ENCODE measurements at regions not wholly inside any gene's neighbourhood (a gene's known extent, or its start where the extent isn't known, plus 50 kb on each side); places are given as distances from the start of the nearest gene placed in this dataset.
"Not testable (repeated sequence)": the region's sequence is repeated elsewhere in the genome, so short reads cannot be mapped to it uniquely, and the experiment has no call there.

DNA sequence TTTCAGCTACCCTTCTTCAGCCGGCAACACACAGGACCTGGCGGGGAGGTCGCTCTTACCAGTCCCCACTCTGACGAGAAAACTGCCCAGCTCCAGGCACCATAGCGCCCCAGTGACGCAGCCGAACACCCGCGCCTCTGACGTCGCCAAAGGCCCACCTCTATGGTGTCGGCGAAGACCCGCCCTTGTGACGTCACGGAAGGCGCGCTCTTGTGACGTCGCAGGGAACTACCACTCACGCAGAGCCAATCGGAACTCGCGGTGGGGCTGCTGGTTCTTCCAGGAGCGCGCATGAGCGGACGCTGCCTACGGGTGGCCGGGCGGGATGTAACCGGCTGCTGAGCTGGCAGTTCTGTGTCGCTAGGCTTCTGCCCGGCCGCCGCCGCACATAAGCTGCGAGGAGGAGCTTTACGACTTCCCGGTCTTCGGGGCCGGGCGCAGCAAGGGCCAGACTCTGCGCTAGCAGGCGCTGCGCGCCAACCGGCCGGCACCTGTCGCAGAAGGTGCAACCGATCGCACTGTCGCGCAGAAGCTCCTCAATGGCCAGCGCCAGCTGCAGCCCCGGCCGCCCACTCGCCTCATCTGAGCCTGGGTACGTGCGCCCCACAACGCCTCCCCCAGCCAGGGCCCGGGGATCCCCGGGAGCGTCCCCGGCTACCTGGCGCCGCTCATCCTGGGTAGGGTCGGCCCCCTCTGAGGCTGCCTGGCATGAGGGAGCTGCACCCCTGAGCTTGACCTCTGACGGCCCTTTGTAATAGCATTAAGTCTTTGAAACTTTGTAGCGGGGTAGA is 121.3 kb upstream of the FBXO28 start:
- intact Hi-C loops (cut with micrococcal nuclease) = loop anchor here (1.0 to 10.0 kb wide), 12 partner anchors 122 to 1452 kb away; partner anchors contain the start of genes CNIH4, FBXO28, NVL and TP53BP2

DNA sequence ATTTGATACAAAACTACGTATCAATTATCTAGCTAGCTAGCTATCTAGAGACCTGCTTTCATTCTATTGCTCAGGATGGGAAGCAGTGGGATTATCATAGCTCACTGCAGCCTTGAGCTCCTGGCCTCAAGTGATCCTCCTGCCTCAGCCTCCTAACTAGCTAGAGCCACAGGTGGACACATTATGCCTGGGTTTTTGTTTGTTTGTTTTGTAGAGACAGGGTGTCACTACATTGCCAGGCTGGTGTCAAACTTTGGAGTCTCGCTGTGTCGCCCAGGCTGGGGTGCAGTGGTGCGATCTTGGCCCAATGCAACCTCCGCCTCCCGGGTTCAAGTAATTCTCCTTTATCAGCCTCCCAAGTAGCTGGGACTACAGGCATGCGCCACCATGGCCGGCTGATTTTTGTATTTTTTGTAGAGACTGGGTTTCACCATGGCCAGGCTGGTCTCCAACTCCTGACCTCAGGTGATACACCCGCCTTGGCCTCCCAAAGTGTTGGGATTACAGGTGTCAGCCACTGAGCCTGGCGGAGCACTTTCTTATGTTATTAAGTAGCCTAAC is 122.5 kb upstream of the FBXO28 start:
- intact Hi-C loops (cut with micrococcal nuclease) = loop anchor here (5.0 to 10.0 kb wide), 2 partner anchors 179 to 1453 kb away; no protein-coding TSS in a partner anchor

DNA sequence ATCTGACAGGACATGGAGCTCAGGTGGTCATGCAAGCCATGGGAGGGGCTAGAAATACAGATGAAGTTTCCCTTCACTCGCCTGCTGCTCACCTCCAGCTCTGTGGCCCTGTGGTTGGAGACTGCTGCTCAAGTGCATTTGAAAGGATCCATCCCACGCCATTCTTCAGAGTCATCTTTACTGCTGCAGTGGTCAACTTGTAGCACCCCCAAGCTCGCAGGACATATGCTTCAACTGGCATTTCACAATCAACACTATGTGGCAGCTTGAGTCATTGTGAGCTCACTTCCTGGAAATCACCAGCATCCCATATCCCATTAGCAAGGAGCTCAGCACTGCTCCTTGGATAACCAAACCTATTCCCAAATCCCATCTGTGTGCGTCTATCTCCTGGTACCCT is 116.2 kb upstream of the TP53BP2 start:
- intact Hi-C loops (cut with micrococcal nuclease) = not testable (repeated sequence)

DNA sequence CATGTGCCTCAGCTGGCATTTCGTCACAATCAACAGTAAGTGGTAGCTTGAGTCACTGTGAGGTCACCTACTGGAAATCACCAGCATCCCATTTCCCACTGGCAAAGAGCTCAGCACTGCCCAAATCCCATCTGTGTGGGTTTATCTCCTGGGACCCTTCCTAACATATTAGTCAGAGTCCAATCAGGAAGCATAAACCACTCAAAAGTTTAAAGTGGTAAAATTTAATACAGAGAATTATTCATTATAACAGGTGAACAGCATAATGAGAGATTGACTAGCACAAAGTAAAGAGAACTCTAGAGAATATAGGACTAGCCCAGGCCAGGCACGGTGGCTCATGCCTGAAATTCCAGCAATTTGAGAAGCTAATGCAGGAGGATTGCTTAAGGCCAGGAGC is 107.1 kb upstream of the TP53BP2 start:
- intact Hi-C loops (cut with micrococcal nuclease) = not testable (repeated sequence)

DNA sequence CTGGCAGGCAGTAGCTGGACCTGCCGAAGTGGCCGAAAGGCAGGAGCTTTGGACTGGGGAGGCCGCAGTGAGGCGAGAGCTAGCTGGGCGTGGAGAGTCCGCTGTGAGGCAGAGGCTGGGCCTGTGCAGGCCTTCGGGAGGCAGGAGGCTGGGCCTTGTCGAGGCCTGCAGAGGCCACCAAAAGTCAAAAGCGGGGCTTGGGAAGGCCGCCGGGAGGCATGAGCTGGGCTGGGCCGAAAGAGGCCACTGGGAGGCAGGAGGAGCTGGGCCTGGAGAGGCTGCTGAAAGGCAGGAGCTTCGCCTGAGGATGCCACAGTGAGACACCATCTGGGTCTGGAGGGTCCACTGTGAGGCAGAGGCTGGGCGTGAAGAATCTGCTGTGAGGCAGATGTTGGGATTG is 105.8 kb upstream of the TP53BP2 start:
- intact Hi-C loops (cut with micrococcal nuclease) = not testable (repeated sequence)

DNA sequence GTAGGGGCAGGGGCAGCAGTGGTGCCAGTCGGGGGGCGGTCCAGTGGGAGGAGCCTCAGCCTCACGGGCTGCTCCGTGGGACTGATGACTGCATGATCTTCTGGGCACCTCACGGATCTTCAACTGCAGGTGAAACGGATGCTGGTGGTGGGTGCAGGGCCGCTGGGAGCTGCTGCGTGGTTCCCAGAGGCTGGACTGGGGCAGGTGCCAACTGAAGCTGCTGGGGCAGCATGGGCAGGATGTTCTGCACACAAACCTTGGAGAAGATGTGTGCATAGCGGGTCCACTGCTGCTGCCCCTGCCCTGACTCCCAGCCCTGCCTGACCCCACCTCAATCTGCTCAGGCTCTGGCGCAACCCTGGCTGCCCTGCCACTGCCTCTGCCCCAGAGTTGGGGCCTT is 104.2 kb upstream of the TP53BP2 start:
- intact Hi-C loops (cut with micrococcal nuclease) = not testable (repeated sequence)

DNA sequence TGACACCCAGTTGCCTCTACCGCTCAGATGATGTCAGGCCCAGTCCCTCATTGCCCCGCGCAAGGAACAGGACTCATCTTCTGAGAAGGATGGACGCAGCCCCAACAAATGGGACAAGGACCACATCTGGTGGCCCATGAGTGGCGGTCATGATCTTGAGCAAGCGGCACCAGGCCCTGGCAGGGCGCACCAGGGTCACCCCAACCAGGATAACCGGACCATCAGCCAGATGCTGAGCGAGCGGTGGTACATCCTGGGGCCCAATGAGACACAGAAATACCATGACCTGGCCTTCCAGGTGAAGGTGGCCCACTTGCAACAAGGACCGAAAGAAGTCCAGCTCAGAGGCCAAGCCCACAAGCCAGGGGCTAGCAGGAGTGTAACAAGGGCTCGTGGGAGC is 102.3 kb upstream of the TP53BP2 start:
- intact Hi-C loops (cut with micrococcal nuclease) = not testable (repeated sequence)

DNA sequence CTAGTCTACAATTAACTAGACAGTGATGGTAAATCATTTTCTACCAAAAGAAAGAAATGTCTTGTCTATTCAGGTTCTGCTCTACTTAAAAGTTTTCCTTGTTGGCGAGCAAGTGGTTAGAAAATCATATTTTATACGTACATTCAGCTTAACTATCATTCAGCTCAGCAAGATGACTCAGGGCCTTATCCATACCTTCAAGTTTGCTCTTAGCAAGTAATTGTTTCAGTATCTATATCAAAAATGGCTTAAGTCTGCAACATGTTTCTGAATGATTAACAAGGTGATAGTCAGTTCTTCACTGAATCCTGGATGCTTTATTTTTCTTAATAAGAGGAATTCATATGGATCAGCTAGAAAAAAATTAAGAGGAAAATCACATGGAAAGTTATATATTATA is 90.8 kb upstream of the TP53BP2 start:
- intact Hi-C loops (cut with micrococcal nuclease) = not testable (repeated sequence)

DNA sequence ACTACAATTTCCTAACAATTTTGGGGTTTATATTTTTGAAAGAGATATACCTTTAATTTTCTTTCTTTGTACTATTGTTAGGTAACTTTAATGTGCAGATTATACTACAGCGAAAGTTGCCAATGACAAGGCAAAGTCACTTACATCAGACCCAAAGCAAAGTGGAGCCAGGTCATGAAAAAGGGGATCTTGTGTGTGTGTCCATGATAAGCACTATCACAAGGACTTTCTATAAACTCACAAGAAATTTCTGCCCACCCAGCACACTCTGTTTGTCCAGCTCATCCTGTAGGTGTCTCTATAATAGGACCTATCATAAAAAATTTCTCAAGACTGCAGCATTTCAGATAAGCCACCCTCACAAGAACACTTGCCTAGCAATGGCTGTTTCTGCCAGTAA is 85.7 kb upstream of the TP53BP2 start:
- intact Hi-C loops (cut with micrococcal nuclease) = not testable (repeated sequence)

DNA sequence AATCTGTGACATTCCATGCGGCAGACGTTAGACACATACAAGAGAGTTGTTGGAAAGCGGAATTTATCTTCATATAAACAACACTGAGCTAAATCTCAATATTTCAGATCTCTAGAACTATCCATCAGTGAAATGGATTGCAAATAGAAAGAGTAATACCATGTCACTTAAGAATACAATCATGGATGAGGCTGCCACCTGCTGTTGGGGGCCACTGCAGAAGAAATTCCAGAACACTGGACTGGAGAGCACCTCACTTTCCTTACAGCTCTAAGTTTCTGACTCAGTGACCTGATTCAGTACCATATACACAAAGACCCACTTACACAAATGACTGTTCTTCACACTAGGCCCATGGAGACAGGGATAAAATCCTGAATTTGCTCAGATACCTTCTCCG is 75.1 kb upstream of the TP53BP2 start:
- intact Hi-C loops (cut with micrococcal nuclease) = not testable (repeated sequence)

DNA sequence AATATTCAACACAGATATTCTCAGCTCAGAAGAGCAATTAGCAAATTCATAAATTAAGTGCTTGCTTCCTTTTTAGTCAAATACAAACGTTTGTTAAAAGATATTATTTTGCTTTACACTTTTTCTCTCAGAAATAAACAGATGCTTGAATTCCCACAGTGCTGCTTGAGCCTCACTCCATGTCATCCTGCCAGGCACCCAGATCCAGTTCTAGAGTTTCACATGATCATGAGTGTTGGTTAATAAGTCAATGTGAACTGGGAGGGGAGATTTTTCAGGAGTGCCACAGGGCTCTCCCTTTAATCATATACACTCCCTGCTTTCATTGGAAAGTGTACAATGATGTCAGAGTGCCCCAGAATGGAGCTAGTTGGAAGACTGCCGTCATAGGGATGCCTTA is 69.7 kb upstream of the TP53BP2 start:
- intact Hi-C loops (cut with micrococcal nuclease) = not testable (repeated sequence)

DNA sequence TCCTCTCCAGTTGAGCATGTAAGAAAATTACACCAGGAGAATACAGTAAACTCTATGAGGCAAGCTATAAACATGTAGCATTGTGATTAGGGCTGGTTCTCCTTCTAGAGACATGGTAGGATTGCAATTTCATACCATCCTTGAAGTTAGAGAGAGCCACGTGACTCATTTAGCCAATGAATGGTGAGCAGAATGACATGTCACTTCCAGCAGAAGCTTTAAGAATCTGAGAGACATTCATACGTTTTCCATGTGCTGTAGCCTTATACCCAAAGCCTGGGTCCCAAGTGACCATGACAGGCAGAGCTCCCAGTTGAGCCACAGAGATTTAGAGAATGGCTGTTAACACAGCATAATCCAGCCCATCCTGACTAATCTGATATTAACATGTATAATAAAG is 68.0 kb upstream of the TP53BP2 start:
- intact Hi-C loops (cut with micrococcal nuclease) = not testable (repeated sequence)

DNA sequence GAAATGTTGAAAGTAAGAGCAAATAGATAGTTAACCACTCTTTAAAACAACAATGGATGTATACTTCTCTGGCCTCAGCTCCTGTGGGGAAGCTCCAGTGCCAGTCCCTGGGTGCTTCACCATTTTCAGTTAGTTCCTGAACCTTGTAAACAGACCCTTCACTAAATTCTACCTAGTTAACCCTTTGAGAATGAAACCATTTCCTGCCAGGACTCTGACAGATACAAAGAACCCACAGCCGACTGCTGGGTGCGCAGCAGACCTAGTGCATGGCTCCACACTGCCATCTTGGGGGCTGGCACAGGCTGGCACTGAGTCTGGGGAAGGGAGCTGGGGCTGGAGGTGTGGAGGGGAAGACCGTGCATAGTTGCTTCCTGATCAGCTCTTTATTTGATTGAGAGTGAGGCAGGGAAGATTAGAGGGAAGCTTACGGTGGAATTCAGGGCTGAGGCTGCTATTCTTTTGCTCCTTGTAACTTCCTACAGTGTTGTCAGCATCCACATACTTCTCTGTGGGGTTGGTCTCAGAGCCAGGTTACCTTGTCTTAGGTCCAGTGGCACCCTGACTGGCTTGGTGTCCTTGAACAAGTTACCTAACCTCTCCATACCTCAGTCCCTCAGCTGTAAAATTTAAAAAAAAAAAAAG is 62.3 kb upstream of the TP53BP2 start:
- intact Hi-C loops (cut with micrococcal nuclease) = loop anchor here (2.0 kb wide), 1 partner anchor 97 kb away; no protein-coding TSS in a partner anchor

DNA sequence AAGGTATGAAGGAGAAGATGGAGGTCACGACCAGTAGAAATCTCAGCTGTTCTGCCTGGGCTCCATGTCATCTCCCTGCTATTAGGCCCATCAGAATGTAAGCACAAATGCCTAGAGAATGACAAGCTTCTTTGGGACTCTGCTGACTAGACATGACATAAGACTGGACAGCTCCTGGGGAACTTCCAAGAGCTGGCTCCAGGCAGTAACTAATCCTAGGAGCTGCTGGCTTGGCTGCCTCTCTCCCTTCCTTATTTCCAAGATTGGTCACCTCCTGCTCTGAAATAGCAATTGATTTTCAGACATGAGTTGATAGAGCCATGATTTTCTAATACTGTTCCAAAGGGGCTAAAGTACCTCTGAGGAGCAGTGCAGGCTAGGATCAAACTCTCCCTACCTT is 57.5 kb upstream of the TP53BP2 start:
- intact Hi-C loops (cut with micrococcal nuclease) = not testable (repeated sequence)

DNA sequence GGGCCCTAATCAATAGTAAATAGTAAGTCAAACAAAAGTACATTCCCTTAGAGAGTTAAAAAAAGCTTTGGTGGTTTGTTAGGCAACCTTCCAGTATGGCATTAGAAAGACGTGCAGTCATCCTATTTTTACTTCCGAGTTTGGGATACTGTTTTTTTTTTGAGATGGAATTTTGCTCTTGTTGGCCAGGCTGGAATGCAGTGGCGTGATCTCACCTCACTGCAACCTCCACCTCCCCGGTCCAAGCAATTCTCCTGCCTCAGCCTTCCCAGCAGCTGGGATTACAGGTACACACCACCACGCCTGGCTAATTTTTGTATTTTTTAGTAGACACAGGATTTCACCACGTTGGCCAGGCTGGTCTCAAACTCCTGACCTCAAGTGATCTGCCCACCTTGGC is 54.0 kb upstream of the TP53BP2 start:
- intact Hi-C loops (cut with micrococcal nuclease) = not testable (repeated sequence)

DNA sequence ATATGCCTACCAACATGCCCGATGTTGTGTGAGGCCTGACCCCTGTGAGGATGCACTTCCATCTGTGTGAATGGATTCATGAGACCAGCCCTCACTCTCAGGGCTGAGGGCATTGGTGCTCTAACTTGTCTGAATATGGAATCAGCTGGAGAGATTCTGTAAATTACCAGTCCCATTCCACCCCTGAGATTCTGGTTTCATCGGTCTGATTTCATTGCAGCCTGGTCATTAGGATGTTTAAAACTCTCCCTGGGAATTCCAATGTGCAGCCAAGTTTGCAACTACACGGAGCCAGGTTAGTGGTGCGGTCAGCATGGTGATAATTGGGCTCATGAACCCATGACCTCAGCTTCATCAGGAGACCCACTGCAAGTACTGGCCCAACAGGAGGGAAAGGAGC is 51.4 kb upstream of the TP53BP2 start:
- intact Hi-C loops (cut with micrococcal nuclease) = not testable (repeated sequence)

DNA sequence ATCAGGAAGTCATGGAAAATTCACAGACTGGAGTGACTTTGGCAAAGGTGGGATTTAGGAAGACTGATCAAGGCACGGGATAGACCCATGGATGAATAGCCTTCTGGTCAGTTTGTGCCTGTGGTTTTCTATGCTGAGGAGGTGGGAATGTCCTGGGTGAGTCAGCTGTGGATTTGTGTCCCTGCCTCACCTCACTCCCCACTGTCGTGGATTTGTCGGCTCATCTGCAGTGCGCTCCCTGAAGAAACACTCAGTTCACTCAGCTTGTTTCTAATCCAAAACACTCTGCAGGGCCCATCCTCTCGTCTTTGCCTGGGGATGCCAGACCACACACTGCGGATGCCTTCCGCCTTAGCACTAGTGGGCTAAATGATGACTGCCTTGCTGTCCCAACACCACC is 50.2 kb upstream of the TP53BP2 start:
- intact Hi-C loops (cut with micrococcal nuclease) = not testable (repeated sequence)

Data from T-helper 1 cell treated with Interleukin-12 subunit alpha and Interleukin-12 subunit beta and Interleukin-4 antibody, amounts not matched to agents 30 ng/mL and 1 ng/mL, for 36 hours (primary cell).